HepG2 (cell line): ENCODE measurements at regions not wholly inside any gene's neighbourhood (a gene's known extent, or its start where the extent isn't known, plus 50 kb on each side); places are given as distances from the start of the nearest gene placed in this dataset.

ENCODE experiments used
- ATAC-seq: fragments of 200-7000 bp; cut with Tn5 transposase; 3 replicates; pipeline ENCODE4 v1.9.1; 2020; ENCODE audit warnings: mild to moderate bottlenecking, moderate library complexity
- BruUV-seq: library from RNA; stranded (reverse); fragments of 400-500 nt; replicated peaks from 2 replicates; lab custom pipeline; 2021; lab: Mats Ljungman, UMichigan
- CTCF ChIA-PET: fragments of 300-600 bp; formaldehyde crosslinking; extraction: SDS; loops from one replicate; lab custom pipeline; 2021; ENCODE audit warnings: low total read pairs, inconsistent platforms, low intra/inter-chr PET ratio; lab: Yijun Ruan, JAX
- POLR2A ChIA-PET: fragments of 350-600 bp; sonication (Branson Sonifier 250); formaldehyde crosslinking; loops from one replicate; lab custom pipeline; 2020; ENCODE audit warnings: antibody characterized with exemption, inconsistent platforms; lab: Yijun Ruan, JAX
- DNase-seq: peaks from one replicate; pipeline ENCODE4 v3.0.0-alpha.2; 2015; ENCODE audit warnings: low spot score
- FAIRE-seq: peaks from 3 replicates; lab custom pipeline; 2011; peaks lifted over from hg19 to GRCh38; lab: Jason Lieb, UNC
- H2AFZ ChIP-seq: one replicate; pipeline ENCODE4 v1.6.1; 2011; ENCODE audit warnings: low read length, inconsistent platforms
- H3K27ac ChIP-seq: fragments of 300-600 bp; 3 replicates; pipeline ENCODE4 v1.8.0; 2011; ENCODE audit warnings: mixed run types, mild to moderate bottlenecking, mixed read lengths, low read length, inconsistent platforms; ENCODE audit not compliant: insufficient read depth; ENCODE audit errors: extremely low read length
- H3K27me3 ChIP-seq, 2 experiments: fragments of 200-600 bp in 1 of 2; 2 replicates in 1 of 2; 3 replicates in 1 of 2; pipeline versions ENCODE4 v1.6.0 to v1.8.0; 2011; ENCODE audit warnings: low read length in 2 of 2, mild to moderate bottlenecking in 2 of 2, moderate library complexity in 2 of 2, inconsistent platforms in 1 of 2; ENCODE audit not compliant: insufficient read depth in 2 of 2, control insufficient read depth in 1 of 2
- H3K36me3 ChIP-seq, 2 experiments: fragments of 200-600 bp in 1 of 2; replicated peaks in 1 of 2; 2 replicates in 1 of 2; 3 replicates in 1 of 2; pipeline versions ENCODE4 v1.5.1 to v1.8.0; 2011; ENCODE audit warnings: low read length in 2 of 2, inconsistent platforms in 1 of 2; ENCODE audit not compliant: insufficient read depth in 2 of 2, control insufficient read depth in 1 of 2
- H3K4me1 ChIP-seq: 2 replicates; pipeline ENCODE4 v1.5.1; 2012; ENCODE audit warnings: low read length, inconsistent platforms; ENCODE audit not compliant: insufficient read depth
- H3K4me2 ChIP-seq: 2 replicates; pipeline ENCODE4 v1.6.0; 2011; ENCODE audit warnings: low read depth, low read length, inconsistent platforms
- H3K4me3 ChIP-seq, 3 experiments: fragments of 200-600 bp in 1 of 3; sonication (generic), shearing (Covaris generic) in 1 of 3; replicated peaks in 1 of 3; 2 replicates each; pipeline ENCODE4 v1.5.1; 2011 to 2016; ENCODE audit warnings: low read length in 3 of 3, inconsistent platforms in 2 of 3, low read depth in 2 of 3, mild to moderate bottlenecking in 2 of 3, control low read depth in 1 of 3, mixed read lengths in 1 of 3; ENCODE audit not compliant: insufficient read depth in 1 of 3
- H3K79me2 ChIP-seq: one replicate; pipeline ENCODE4 v1.6.1; 2011; ENCODE audit warnings: low read length, inconsistent platforms; ENCODE audit not compliant: insufficient read depth
- H3K9ac ChIP-seq: 2 replicates; pipeline ENCODE4 v1.6.0; 2011; ENCODE audit warnings: mild to moderate bottlenecking, low read depth, low read length, inconsistent platforms; ENCODE audit not compliant: insufficient read depth
- H3K9me3 ChIP-seq: 2 replicates; pipeline ENCODE4 v1.5.1; 2012; ENCODE audit warnings: mild to moderate bottlenecking, low read length
- H4K20me1 ChIP-seq: 2 replicates; pipeline ENCODE4 v1.6.0; 2011; ENCODE audit warnings: inconsistent platforms, mild to moderate bottlenecking, low read length, moderate library complexity; ENCODE audit not compliant: insufficient read depth
- CEBPB ChIP-seq: IDR thresholded peaks from 2 replicates; pipeline ENCODE4 v1.6.1; 2011; ENCODE audit warnings: low read depth, low read length, improper control_type of control experiment, borderline replicate concordance
- CEBPG ChIP-seq: IDR thresholded peaks from 2 replicates; pipeline ENCODE4 v1.6.1; 2016
- MBNL3 ChIP-seq: fragments of 250-450 bp; sonication (Bioruptor Pico); conservative IDR thresholded peaks from 2 replicates; pipeline ENCODE4 v1.8.0; 2022; ENCODE audit warnings: mild to moderate bottlenecking, inconsistent platforms
- ZBTB3 ChIP-seq: sonication (generic); formaldehyde crosslinking; IDR thresholded peaks from 2 replicates; pipeline ENCODE4 v1.4.0; 2020; ENCODE audit warnings: low read depth, mild to moderate bottlenecking, moderate library complexity, missing genetic modification reagents, borderline replicate concordance
- ZFP1 ChIP-seq: IDR thresholded peaks from 2 replicates; pipeline ENCODE4 v1.6.1; 2016
- ZFYVE20 ChIP-seq: sonication (generic); formaldehyde crosslinking; IDR thresholded peaks from 2 replicates; pipeline ENCODE4 v1.8.0; 2023; ENCODE audit warnings: low read depth, mild to moderate bottlenecking, moderate library complexity, missing genetic modification reagents, borderline replicate concordance
- ZNF816 ChIP-seq: sonication (generic); formaldehyde crosslinking; IDR thresholded peaks from 2 replicates; pipeline ENCODE4 v1.8.0; 2022; ENCODE audit warnings: missing genetic modification reagents, mild to moderate bottlenecking, borderline replicate concordance
- WGBS: methylation state at CpG from one replicate; pipeline ENCODE4 v1.1.6; 2017; ENCODE audit warnings: low lambda C conversion rate; 5-methylcytosine and 5-hydroxymethylcytosine counted together
- in situ Hi-C: cut with HindIII; loops from 2 replicates; pipeline ENCODE4 v1.10.0; 2017; ENCODE audit warnings: low pct_unique_long_range_greater_than_20kb; ENCODE audit not compliant: extremely low pct_ligation_motif_present
- intact Hi-C: fragments of 100-400 bp; cut with micrococcal nuclease; formaldehyde crosslinking; loops from one replicate; pipeline ENCODE4 v1.10.0; 2022; ENCODE audit not compliant: unreplicated experiment
- TF ChIP-seq, protein P1 (sequence below): sonication (generic); formaldehyde crosslinking; IDR thresholded peaks from 2 replicates; pipeline ENCODE4 v1.4.0; 2020; ENCODE audit warnings: low read depth, missing genetic modification reagents
- TF ChIP-seq, protein P2 (sequence below): IDR thresholded peaks from 2 replicates; pipeline ENCODE4 v1.6.1; 2016; ENCODE audit warnings: low read depth, control low read depth

DNA sequence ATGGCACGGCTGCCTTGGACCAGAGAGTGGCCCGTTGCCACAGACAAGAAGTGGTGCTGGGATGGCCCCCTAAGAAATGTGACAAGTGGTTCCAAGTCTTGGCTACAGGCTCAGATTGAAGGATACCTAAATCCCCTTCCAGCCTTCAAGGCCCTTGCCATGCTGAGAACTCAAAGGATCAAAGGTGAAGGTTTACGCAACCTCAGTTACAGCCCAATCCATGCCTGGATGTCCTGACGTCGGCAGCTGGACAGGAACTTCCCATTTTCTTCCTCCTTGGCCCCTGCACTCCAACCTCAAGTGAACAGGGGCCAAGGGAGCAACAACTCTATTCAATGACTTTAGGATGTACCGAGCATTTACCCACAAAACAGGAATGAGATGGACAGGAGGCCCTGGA, 95.4 kb downstream of the DHCR7 start:
- Histone ChIP-seq H3K27me3 (peaks cover 10 to 49% of the 10 kb centered on the region in 2 experiments; a peak in 4 of 5 replicates), H4K20me1 (no peaks in the 10 kb centered on the region), H3K4me3 (no peak overlapping the region), H3K9me3 (no peaks in the 10 kb centered on the region), H3K9ac (no peak overlapping the region), H3K36me3 (no peaks in the 10 kb centered on the region), H3K79me2 (no peaks in the 10 kb centered on the region), H3K27ac (no peak overlapping the region), H2AFZ (no peak overlapping the region), H3K4me1 (no peaks in the 10 kb centered on the region), H3K4me2 (no peak overlapping the region)
- ATAC-seq = no peak
- ChIA-PET POLR2A (no interaction called here), CTCF (no interaction called here)
- no peak for TF ChIP-seq ZFYVE20 (CRISPR knock-in tag)
- peak; percentile 70 for TF ChIP-seq CEBPB
- TF ChIP-seq CEBPG = 0 out of 2 replicates have a peak, but pooled peaks have one; percentile 30
- FAIRE-seq = no peak
- intact Hi-C loops (no loop called here), in situ Hi-C loops (no loop called here)
- no TSS peak for BruUV-seq
- 44% methylated on average over 6 of the region's 6 CpGs for WGBS
- DNase-seq = no peak

DNA sequence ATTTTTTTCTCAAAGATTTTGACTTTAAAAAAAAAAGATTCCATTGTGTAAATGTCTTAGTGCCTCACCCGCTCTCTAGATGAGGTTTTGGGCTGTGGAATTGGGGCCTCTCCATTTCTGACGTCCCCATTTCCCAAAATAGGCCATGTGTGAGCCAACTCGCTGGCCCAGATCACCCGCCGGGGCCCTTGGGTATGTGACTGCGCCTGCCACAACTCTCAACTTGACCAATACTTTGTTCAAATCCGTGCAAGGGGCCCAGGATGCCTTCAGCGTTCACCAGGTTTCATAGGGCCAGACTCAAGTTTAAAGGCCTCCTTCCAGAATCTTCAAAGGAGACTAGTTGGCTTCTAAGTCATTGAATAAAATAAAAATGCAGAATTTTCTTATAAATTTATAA, 96.0 kb downstream of the DHCR7 start:
- BruUV-seq = no TSS peak
- Histone ChIP-seq H3K27ac (no peak overlapping the region), H2AFZ (no peak overlapping the region), H3K4me1 (no peaks in the 10 kb centered on the region), H3K4me2 (no peak overlapping the region), H3K36me3 (no peaks in the 10 kb centered on the region), H4K20me1 (no peaks in the 10 kb centered on the region), H3K4me3 (no peak overlapping the region)
- in situ Hi-C loops (no loop called here), intact Hi-C loops (no loop called here)
- no peak for FAIRE-seq
- WGBS = 47% methylated on average over 8 of the region's 8 CpGs
- CTCF ChIA-PET = no interaction called here
- DNase-seq = no peak
- no peak for TF ChIP-seq ZNF816 (CRISPR knock-in tag)
- no peak for TF ChIP-seq MBNL3 (CRISPR knock-in tag)
- no peak for TF ChIP-seq ZBTB3 (CRISPR knock-in tag)
- no peak for TF ChIP-seq ZFP1 (CRISPR knock-in tag)
- TF ChIP-seq, protein P1, sequence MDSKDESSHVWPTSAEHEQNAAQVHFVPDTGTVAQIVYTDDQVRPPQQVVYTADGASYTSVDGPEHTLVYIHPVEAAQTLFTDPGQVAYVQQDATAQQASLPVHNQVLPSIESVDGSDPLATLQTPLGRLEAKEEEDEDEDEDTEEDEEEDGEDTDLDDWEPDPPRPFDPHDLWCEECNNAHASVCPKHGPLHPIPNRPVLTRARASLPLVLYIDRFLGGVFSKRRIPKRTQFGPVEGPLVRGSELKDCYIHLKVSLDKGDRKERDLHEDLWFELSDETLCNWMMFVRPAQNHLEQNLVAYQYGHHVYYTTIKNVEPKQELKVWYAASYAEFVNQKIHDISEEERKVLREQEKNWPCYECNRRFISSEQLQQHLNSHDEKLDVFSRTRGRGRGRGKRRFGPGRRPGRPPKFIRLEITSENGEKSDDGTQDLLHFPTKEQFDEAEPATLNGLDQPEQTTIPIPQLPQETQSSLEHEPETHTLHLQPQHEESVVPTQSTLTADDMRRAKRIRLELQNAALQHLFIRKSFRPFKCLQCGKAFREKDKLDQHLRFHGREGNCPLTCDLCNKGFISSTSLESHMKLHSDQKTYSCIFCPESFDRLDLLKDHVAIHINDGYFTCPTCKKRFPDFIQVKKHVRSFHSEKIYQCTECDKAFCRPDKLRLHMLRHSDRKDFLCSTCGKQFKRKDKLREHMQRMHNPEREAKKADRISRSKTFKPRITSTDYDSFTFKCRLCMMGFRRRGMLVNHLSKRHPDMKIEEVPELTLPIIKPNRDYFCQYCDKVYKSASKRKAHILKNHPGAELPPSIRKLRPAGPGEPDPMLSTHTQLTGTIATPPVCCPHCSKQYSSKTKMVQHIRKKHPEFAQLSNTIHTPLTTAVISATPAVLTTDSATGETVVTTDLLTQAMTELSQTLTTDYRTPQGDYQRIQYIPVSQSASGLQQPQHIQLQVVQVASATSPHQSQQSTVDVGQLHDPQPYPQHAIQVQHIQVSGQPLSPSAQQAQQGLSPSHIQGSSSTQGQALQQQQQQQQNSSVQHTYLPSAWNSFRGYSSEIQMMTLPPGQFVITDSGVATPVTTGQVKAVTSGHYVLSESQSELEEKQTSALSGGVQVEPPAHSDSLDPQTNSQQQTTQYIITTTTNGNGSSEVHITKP (CRISPR knock-in tag) = no peak
- TF ChIP-seq, protein P2, sequence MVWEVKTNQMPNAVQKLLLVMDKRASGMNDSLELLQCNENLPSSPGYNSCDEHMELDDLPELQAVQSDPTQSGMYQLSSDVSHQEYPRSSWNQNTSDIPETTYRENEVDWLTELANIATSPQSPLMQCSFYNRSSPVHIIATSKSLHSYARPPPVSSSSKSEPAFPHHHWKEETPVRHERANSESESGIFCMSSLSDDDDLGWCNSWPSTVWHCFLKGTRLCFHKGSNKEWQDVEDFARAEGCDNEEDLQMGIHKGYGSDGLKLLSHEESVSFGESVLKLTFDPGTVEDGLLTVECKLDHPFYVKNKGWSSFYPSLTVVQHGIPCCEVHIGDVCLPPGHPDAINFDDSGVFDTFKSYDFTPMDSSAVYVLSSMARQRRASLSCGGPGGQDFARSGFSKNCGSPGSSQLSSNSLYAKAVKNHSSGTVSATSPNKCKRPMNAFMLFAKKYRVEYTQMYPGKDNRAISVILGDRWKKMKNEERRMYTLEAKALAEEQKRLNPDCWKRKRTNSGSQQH (CRISPR knock-in tag) = no peak
- TF ChIP-seq, all 625 proteins: peak for 0
- POLR2A ChIA-PET = no interaction called here
- no peak for ATAC-seq
- H3K79me2 ChIP-seq = no peaks in the 10 kb centered on the region
- H3K9me3 ChIP-seq = no peaks in the 10 kb centered on the region
- H3K9ac ChIP-seq = no peak overlapping the region
- H3K27me3 ChIP-seq = peaks cover 8 to 48% of the 10 kb centered on the region in 2 experiments; a peak in 4 of 5 replicates
